Epithelial cell of esophagus (primary cell): ENCODE measurements at regions not wholly inside any gene's neighbourhood (a gene's known extent, or its start where the extent isn't known, plus 50 kb on each side); places are given as distances from the start of the nearest gene placed in this dataset.
A peak's percentile ranks its signal among the peaks of the same experiment; 100 is the strongest.

Experiments used
- DNase-seq: peaks from one replicate; pipeline ENCODE4 v3.0.0; 2010; ENCODE audit warnings: low read depth
- H3K4me3 ChIP-seq: 2 replicates; pipeline ENCODE4 v1.5.1; 2011; ENCODE audit warnings: mild to moderate bottlenecking, low read length, control low read depth
- TF ChIP-seq, protein P1 (sequence below): IDR thresholded peaks from 2 replicates; pipeline ENCODE4 v1.5.1; 2011; ENCODE audit warnings: low read depth, mild to moderate bottlenecking, low read length, control low read depth, inconsistent platforms; ENCODE audit not compliant: insufficient read depth; ENCODE audit errors: missing control alignments

GRCh38 chr1:73517603-73518191, 680.3 kb downstream of the LRRIQ3 start:
- TF ChIP-seq, protein P1, sequence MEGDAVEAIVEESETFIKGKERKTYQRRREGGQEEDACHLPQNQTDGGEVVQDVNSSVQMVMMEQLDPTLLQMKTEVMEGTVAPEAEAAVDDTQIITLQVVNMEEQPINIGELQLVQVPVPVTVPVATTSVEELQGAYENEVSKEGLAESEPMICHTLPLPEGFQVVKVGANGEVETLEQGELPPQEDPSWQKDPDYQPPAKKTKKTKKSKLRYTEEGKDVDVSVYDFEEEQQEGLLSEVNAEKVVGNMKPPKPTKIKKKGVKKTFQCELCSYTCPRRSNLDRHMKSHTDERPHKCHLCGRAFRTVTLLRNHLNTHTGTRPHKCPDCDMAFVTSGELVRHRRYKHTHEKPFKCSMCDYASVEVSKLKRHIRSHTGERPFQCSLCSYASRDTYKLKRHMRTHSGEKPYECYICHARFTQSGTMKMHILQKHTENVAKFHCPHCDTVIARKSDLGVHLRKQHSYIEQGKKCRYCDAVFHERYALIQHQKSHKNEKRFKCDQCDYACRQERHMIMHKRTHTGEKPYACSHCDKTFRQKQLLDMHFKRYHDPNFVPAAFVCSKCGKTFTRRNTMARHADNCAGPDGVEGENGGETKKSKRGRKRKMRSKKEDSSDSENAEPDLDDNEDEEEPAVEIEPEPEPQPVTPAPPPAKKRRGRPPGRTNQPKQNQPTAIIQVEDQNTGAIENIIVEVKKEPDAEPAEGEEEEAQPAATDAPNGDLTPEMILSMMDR, result no peak
- H3K4me3 ChIP-seq, result no peak overlapping the region
- no peak for DNase-seq

- TF ChIP-seq, protein P1, result no peak
- H3K4me3 ChIP-seq, result no peak overlapping the region
- DNase-seq, result no peak
These were observed 681.5 kb downstream of the LRRIQ3 start for GRCh38 chr1:73516451-73516850.

DNA sequence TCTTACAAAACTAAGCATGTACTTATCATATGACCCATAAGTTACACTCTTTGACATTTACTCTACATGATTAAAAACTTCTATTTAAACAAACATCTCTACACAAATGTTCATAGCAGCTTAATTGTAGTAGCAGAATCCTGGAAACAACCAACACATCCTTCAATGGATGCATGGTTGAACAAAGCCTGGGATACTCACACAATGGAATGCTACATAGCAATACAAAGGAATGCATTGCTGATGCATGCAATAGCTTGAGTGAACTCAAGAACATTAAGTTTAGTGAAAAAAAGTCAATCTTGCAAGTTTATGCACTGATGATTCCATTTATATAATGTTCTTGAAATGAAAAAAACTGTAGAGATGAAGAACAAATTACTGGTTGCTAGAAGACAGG, 686.9 kb downstream of the LRRIQ3 start:
- no peak overlapping the region for H3K4me3 ChIP-seq
- TF ChIP-seq, protein P1, result no peak
- peak; percentile 3 for DNase-seq

DNA sequence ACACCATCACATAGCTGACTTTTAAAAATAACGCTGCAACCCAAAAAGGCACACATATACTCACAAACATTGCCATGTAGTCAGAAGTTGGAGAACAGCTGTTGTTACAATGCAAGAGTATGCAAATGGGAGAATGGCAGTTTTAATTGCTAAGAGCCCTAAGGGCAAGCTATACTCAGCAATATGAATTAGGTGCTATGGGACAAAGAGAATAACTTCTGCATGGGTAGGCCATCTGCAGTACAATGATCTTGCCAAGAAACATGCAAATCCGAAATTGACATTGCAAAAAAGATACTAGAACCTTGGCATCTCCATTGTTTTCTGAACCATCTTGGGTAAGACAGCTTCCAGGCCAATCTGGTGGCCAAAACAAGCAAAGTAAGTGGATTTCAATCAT, 697.8 kb downstream of the LRRIQ3 start:
- TF ChIP-seq, protein P1, result no peak
- no peak overlapping the region for H3K4me3 ChIP-seq
- no peak for DNase-seq

- no peak for DNase-seq
- TF ChIP-seq, protein P1, result no peak
- no peak overlapping the region for H3K4me3 ChIP-seq
These were observed 698.3 kb downstream of the LRRIQ3 start for GRCh38 chr1:73499671-73500070.

- H3K4me3 ChIP-seq, result no peak overlapping the region
- TF ChIP-seq, protein P1, result no peak
- DNase-seq, result no peak
These were observed 706.4 kb downstream of the LRRIQ3 start for GRCh38 chr1:73491621-73492020.

DNA sequence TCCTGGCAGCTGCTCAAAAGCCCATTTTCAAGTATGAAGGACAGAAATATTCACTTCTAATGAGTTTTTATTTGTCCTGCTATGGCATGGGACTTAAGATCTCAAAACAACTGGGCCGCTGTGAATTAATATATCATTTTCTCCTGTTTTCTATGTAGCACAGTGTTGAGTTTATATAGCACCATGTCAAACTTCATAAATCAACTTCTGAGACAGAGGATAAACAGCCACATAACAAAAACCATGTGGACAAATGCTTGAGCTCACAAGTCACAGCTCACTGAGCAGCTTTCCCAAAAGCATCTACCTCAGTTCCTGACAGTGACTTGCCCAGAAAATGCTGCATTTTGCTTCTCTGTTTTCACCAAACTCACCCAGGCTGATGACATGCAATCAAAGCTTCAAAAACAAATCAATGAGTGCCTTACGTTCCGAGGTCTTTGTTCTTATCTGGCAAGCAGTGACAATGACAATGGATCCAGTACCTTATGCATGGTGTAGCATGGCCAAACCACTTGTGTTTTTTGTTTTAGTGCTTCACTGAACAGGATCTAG, 722.6 kb downstream of the LRRIQ3 start:
- TF ChIP-seq, protein P1, result no peak
- no peak overlapping the region for H3K4me3 ChIP-seq
- DNase-seq, result no peak
